ENCODE measurements at regions not wholly inside any gene's neighbourhood (a gene's known extent, or its start where the extent isn't known, plus 50 kb on each side); places are given as distances from the start of the nearest gene placed in this dataset.
"Not testable (repeated sequence)": the region's sequence is repeated elsewhere in the genome, so short reads cannot be mapped to it uniquely, and the experiment has no call there.

- not testable (repeated sequence) for DNase-seq
Measured at GRCh38 chr7:35853194-35853593, 52.3 kb downstream of the SEPTIN7 start.

DNA sequence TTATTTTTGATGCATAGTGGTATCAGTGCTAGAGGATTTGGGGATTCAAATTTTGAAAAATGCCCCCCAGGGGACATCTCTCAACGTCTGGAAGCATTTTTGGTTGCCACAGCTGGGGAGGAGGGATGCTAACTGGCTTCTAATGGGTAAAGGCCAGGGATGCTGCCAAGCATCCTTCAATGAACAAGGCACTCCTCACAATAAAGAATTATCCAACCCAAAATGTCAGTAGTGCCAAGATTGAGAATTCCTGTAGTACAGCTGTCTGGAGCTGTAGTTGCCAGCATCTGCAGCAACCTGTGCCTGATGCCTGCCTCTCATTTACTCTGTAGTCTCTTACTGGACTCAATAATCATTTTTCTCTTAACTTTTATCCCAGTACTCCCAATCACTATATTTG lies 53.5 kb downstream of the SEPTIN7 start:
- DNase-seq, result no peak

GRCh38 chr7:35856175-35856574 lies 55.3 kb downstream of the SEPTIN7 start:
- no peak for DNase-seq

DNA sequence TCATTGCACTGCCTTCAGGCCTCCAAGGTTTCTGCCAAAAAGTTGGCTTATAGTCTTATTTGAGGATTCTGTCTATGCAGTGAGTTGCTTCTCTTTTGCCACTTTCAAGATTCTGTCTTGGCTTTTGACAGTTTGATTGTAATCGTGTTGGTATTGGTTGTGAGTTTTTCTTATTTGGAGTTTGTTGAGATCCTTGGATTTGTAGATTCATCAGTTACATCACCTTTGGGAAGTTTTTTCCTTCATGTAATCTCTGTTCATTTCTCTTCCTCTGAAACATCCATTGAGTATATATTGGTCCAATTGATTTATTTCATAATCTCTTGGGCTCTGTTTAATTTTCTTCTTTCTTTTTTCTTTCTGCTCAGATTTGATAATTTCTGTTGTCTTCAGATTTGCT lies 59.8 kb downstream of the SEPTIN7 start:
- no peak for DNase-seq

DNA sequence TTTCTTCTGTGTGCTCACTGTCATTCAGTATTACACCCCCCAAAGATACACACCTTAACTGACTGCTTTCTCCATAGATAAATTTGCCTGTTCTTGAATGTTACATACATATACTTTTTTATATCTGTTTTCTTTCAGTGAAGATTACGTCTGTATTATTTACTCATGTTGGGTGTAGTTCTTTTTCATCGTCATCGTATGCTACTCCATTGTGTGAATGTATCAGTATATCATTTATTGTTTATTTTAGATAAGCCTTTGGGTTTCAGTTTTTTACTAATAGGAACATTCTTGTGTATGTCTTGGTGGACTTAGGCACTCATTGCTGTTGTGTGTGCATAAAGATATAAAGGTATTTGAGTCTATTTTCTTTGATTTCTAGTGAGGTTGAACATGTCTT lies 64.4 kb downstream of the SEPTIN7 start:
- DNase-seq, result no peak

DNA sequence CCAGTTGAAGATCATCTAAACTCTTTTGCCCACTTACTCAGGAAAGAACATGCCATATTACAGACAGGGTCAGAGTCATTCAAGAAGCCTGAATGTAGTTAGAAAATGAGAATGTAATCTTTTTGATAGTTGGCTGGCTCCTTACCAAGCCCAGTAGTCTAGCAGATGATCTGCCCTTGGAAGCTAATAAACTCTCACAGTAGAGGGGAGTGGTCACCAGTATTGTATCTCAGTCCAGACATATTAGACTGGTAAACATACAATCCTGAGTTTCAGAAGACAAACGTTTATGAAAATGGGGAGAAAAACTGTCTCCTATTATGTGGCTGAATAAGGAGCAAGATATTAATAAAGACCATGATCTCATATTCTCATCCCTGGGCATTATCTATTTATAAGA lies 65.3 kb downstream of the SEPTIN7 start:
- DNase-seq, result no peak

DNA sequence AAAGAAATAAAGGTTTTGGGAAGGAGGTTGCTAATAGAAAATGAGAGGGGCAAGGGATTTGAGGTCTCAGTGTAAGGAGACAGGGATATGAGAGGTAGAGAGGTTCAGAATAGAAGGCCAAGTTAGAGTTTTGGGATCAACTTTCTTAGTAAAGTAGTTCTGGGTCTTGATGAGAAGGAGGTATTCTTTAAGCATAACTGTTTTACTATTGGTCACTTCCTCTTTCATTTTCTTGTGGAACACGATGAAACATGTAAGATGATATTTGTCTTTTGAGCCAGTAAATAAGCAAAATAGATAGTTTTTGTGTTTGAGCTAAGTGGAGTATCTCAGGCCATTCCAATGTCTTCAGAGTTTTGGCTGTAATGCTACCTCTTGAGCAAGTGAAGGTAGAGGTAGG lies 68.3 kb downstream of the SEPTIN7 start:
- not testable (repeated sequence) for DNase-seq

DNA sequence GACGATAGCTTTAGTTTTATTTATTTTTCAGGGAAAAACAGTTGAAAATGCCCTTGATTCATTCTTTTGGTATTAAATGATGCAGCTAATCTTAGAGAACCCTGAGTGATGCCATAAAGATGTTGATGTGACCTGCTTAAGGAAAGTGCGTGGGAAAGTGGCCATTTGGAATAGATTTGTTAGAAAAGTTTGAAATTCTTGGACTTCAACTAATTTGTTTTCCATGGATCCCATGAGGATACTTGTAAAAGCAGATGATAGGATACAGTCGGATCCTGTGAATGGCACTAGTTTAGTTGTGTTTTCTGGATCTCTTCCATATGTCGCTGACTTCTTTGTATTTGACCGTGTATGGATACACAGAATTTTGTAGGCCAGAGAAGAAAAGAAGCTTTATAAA lies 69.0 kb downstream of the SEPTIN7 start:
- DNase-seq, result no peak

GRCh38 chr7:35871856-35872255 lies 71.0 kb downstream of the SEPTIN7 start:
- no peak for DNase-seq

- no peak for DNase-seq
Measured at GRCh38 chr7:35874886-35875285, 74.0 kb downstream of the SEPTIN7 start.

GRCh38 chr7:35875292-35875691 lies 74.4 kb downstream of the SEPTIN7 start:
- DNase-seq, result no peak

DNA sequence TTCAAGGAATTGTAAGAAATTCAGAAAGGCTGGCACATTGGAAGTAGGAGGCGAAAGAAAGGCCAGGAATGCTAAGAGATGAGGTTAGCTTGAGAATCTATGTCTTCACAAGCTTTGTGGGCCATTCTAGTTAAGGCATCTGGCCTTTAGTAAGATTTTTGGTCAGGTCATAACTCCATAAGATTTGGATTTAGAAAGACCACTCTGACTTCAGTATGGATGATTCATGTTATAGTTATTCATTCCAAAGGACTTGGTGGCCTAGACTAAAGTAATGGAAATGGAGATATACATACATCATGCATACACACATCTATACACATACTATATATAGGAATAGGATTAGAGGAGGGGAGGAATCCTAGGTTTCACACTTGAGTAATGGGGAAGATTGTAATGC lies 77.5 kb downstream of the SEPTIN7 start:
- no peak for DNase-seq

- DNase-seq, result not testable (repeated sequence)
Measured at GRCh38 chr7:35887430-35887829, 86.6 kb downstream of the SEPTIN7 start.

DNA sequence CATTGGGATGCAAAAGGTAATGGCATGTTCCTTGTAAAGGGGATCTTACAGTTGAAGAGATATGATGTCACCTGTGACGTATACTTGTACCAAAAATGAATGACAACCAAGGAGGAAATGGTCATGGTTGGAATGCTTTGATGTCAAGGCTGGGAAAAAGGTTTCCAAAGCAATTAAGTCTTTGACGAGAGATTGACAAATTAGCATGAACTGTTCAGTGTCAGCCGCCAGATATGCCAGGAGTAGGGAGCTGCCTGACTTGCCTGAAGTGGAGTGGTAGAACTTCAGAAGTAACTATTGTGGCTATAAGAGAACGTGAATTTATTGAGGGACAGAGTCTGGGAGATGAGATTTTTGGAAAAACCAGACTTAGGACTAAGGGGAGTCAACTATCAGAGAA lies 88.1 kb downstream of the SEPTIN7 start:
- DNase-seq, result no peak

DNA sequence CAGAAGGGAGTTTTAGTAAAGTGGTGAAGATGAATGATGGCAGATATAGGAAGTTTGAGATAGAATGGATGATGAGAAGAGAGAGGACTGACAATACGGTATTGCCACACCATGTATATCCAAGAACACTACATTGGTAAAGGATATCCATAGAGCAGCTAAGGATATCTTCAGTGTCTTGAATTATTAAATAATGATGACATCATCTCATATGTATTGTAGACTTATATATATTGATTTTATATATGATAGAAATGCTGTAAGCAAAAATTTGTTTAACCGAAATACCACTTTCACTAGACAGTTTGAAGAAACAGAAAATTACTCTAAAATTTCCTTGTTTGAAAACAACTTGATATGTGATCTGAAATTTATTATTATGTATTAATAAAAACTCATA lies 89.0 kb downstream of the SEPTIN7 start:
- DNase-seq, result no peak

DNA sequence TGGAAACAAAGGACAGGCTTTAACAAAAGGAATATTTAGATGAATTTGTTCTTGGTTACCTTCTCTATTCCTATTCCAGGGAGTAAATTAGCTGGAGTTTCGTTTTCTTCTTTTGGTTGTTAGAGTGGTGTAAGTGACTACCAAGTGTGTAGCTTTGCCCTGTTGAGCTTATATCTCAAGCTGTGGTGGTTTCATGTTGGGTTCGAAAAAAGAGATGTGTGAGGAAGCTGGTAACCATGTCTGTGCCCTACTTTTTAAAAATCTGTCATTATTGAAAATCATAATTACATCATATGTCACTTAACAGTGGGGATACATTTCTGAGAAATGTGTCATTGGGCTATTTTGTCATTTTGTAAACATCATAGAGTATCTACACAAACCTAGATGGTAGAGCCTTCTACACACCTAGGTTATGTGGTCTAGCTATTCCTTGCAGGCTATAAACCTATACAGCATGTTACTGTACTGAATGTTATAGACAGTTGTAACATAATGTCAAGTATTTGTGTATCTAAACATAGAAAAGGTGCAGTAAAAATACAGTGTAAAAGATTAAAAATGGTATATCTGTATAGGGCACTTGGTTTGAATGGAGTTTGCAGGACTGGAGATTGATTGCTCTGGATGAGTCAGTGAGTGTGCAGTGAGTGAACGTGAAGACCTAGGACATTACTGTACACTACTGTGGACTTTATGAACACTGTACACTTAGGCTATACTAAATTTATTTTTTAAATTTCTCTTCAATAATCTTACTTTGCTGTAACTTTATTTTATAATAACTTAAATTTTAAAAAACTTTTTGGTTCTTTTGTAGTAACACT lies 90.4 kb downstream of the SEPTIN7 start:
- no peak for DNase-seq

GRCh38 chr7:35893649-35894048 lies 92.8 kb downstream of the SEPTIN7 start:
- no peak for DNase-seq

GRCh38 chr7:35894721-35895120 lies 93.9 kb downstream of the SEPTIN7 start:
- no peak for DNase-seq

DNA sequence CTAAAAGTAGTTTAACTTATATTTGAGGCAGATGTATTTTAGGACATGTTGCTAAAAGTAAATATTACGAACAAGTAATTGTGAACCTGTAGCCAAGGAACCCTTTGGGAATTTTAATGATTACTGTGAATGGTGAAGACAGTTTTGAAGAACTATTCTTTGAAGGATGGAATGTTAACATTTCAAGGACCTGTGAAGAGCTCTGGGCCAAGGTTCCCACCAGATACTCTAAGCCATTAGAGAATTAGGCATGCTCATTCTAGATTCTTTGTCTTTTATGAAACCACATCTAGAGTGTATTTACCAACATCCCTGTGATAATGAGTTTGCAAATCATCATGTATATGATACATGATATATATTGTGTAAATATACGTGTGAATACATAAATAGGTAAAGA lies 99.8 kb downstream of the SEPTIN7 start:
- DNase-seq, result no peak

- no peak for DNase-seq
Measured at GRCh38 chr7:35905555-35905954, 104.7 kb downstream of the SEPTIN7 start.

DNA sequence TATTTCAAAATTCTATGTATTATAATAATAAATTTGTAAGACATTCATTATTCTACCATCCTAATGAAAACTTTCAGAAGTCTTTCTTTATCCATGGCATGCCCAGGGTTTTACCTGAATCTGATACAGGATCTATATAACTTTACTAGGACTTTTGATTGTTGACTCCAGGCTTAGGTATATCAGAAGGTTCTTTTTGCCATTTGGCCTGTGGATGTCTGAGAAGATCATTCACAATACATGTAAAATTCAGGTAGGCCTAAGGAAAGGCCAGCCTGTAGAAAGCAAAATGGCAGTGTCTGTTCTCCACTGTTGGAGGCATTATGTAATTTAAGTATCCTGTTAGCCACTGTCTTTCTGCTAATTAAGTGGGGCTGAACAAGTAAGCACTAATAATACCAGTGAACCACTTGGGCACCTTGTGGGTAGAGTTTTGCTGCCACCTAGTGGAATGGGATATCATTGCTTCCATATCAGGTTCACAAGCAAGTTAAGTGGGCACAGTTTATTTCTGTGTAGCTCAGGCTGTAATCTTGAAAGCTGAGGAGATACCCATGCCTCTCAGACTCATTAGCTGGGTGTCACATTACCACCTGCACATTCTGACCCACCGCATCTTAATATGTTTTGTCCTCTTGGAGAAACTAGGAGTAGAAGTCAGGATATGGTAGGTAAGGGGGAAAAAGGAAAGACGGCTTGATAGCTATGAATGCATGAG lies 105.5 kb downstream of the SEPTIN7 start:
- peak; percentile 55 for DNase-seq

- DNase-seq, result peak; percentile 8
Measured at GRCh38 chr7:35908331-35909216, 107.7 kb downstream of the SEPTIN7 start.

GRCh38 chr7:35909870-35910357 lies 109.1 kb downstream of the SEPTIN7 start:
- no peak for DNase-seq

All from occipital lobe (tissue), 1 donor.